ENCODE measurements at regions not wholly inside any gene's neighbourhood (a gene's known extent, or its start where the extent isn't known, plus 50 kb on each side); places are given as distances from the start of the nearest gene placed in this dataset.

- Histone ChIP-seq H3K79me2 (ENCODE audit: insufficient read depth, low read length) (no peaks in the 10 kb centered on the region), H3K4me1 (ENCODE audit: insufficient read depth, low read length) (peaks cover 3% of the 10 kb centered on the region), H3K27me3 (ENCODE audit: insufficient read depth, low read length) (no peaks in the 10 kb centered on the region), H3K27ac (ENCODE audit: low read depth, low read length) (no peak overlapping the region), H3K9ac (ENCODE audit: low read length) (no peak overlapping the region), H3K4me3 (ENCODE audit: insufficient read depth, low read depth, low read length) (no peak overlapping the region), H4K20me1 (ENCODE audit: insufficient read depth, low read length) (no peaks in the 10 kb centered on the region), H3K9me3 (ENCODE audit: insufficient read depth, low read depth, low read length) (no peaks in the 10 kb centered on the region), H2AFZ (ENCODE audit: low read depth, low read length) (no peak overlapping the region), H3K4me2 (ENCODE audit: low read length) (no peak overlapping the region), H3K36me3 (ENCODE audit: insufficient read depth, low read length) (no peaks in the 10 kb centered on the region)
- Mint-ChIP-seq H3K27me3 (ENCODE audit: low read depth, unreplicated experiment) (peaks cover 3% of the 10 kb centered on the region), H3K27ac (ENCODE audit: unreplicated experiment) (no peak overlapping the region), H3K4me3 (ENCODE audit: unreplicated experiment) (no peak overlapping the region), H3K4me1 (ENCODE audit: low read depth, unreplicated experiment) (peaks cover 8% of the 10 kb centered on the region), H3K36me3 (ENCODE audit: low read depth, unreplicated experiment) (no peaks in the 10 kb centered on the region), H3K9me3 (ENCODE audit: unreplicated experiment) (no peaks in the 10 kb centered on the region)
- no peak for TF ChIP-seq EZH2 (IDR thresholded peaks at IDR 0.05; ENCODE audit: insufficient read depth, low read length)
- TF ChIP-seq CTCF (IDR thresholded peaks at IDR 0.05; ENCODE audit: insufficient read depth, low read depth, low read length) = peak; percentile 48
- FAIRE-seq (no peak), DNase-seq (ENCODE audit: low read depth) (peak; percentile 6)
These were observed 123.5 kb downstream of the CAPZA3 start for GRCh38 chr12:18861287-18861858.

GRCh38 chr12:18863769-18864500, 126.0 kb downstream of the CAPZA3 start:
- Histone ChIP-seq H3K4me3 (ENCODE audit: insufficient read depth, low read depth, low read length) (no peak overlapping the region), H2AFZ (ENCODE audit: low read depth, low read length) (no peak overlapping the region), H3K9me3 (ENCODE audit: insufficient read depth, low read depth, low read length) (no peaks in the 10 kb centered on the region), H3K36me3 (ENCODE audit: insufficient read depth, low read length) (no peaks in the 10 kb centered on the region), H3K4me2 (ENCODE audit: low read length) (no peak overlapping the region), H4K20me1 (ENCODE audit: insufficient read depth, low read length) (no peaks in the 10 kb centered on the region), H3K79me2 (ENCODE audit: insufficient read depth, low read length) (no peaks in the 10 kb centered on the region), H3K9ac (ENCODE audit: low read length) (no peak overlapping the region), H3K27ac (ENCODE audit: low read depth, low read length) (no peak overlapping the region), H3K27me3 (ENCODE audit: insufficient read depth, low read length) (no peaks in the 10 kb centered on the region), H3K4me1 (ENCODE audit: insufficient read depth, low read length) (peaks cover 3% of the 10 kb centered on the region)
- Mint-ChIP-seq H3K4me1 (ENCODE audit: low read depth, unreplicated experiment) (peaks cover 8% of the 10 kb centered on the region), H3K4me3 (ENCODE audit: unreplicated experiment) (no peak overlapping the region), H3K36me3 (ENCODE audit: low read depth, unreplicated experiment) (no peaks in the 10 kb centered on the region), H3K27ac (ENCODE audit: unreplicated experiment) (no peak overlapping the region), H3K9me3 (ENCODE audit: unreplicated experiment) (no peaks in the 10 kb centered on the region), H3K27me3 (ENCODE audit: low read depth, unreplicated experiment) (no peaks in the 10 kb centered on the region)
- TF ChIP-seq CTCF (IDR thresholded peaks at IDR 0.05; ENCODE audit: insufficient read depth, low read depth, low read length) = no peak
- TF ChIP-seq EZH2 (IDR thresholded peaks at IDR 0.05; ENCODE audit: insufficient read depth, low read length) = no peak
- no peak for DNase-seq (ENCODE audit: low read depth)
- no peak for FAIRE-seq

All from astrocyte (in vitro differentiated cells and primary cell).